Upper lobe of right lung (tissue), 1 donor: ENCODE measurements at regions not wholly inside any gene's neighbourhood (a gene's known extent, or its start where the extent isn't known, plus 50 kb on each side); places are given as distances from the start of the nearest gene placed in this dataset.
A peak's percentile ranks its signal among the peaks of the same experiment; 100 is the strongest.

ENCODE experiments used
- ATAC-seq: fragments of 200-7000 bp; cut with Tn5 transposase; one replicate; pipeline ENCODE4 v1.9.1; 2020; ENCODE audit warnings: mild to moderate bottlenecking, moderate library complexity
- DNase-seq: peaks from one replicate; pipeline ENCODE4 v3.0.0-alpha.2; 2020
- H3K27ac ChIP-seq: fragments of 200-600 bp; one replicate; pipeline ENCODE4 v1.8.0; 2022
- H3K27me3 ChIP-seq: fragments of 200-600 bp; one replicate; pipeline ENCODE4 v1.8.0; 2022; ENCODE audit warnings: mild to moderate bottlenecking
- H3K36me3 ChIP-seq: fragments of 200-600 bp; one replicate; pipeline ENCODE4 v1.8.0; 2022
- H3K4me1 ChIP-seq: fragments of 200-600 bp; one replicate; pipeline ENCODE4 v1.8.0; 2022
- H3K4me3 ChIP-seq: fragments of 200-600 bp; one replicate; pipeline ENCODE4 v1.8.0; 2022; ENCODE audit warnings: mild to moderate bottlenecking
- H3K9me3 ChIP-seq: fragments of 200-600 bp; one replicate; pipeline ENCODE4 v1.8.0; 2022
- intact Hi-C: fragments of 100-400 bp; cut with DNase I; formaldehyde crosslinking; loops from one replicate; pipeline ENCODE4 v1.11.0; 2022
- TF ChIP-seq, protein P1 (sequence below): fragments of 200-600 bp; IDR thresholded peaks from one replicate; pipeline ENCODE4 v1.8.0; 2022; ENCODE audit warnings: antibody characterized with exemption
- donor health status: DM: no; HTN: yes; CAD: no; lungs with severe emphysema.

- ATAC-seq = no peak
- DNase-seq = no peak
- H3K4me1 ChIP-seq = no peaks in the 10 kb centered on the region
- intact Hi-C loops = no loop called here
- no peak overlapping the region for H3K27ac ChIP-seq
- H3K27me3 ChIP-seq = no peaks in the 10 kb centered on the region
- no peak overlapping the region for H3K4me3 ChIP-seq
- no peaks in the 10 kb centered on the region for H3K9me3 ChIP-seq
- H3K36me3 ChIP-seq = no peaks in the 10 kb centered on the region
- TF ChIP-seq, protein P1, sequence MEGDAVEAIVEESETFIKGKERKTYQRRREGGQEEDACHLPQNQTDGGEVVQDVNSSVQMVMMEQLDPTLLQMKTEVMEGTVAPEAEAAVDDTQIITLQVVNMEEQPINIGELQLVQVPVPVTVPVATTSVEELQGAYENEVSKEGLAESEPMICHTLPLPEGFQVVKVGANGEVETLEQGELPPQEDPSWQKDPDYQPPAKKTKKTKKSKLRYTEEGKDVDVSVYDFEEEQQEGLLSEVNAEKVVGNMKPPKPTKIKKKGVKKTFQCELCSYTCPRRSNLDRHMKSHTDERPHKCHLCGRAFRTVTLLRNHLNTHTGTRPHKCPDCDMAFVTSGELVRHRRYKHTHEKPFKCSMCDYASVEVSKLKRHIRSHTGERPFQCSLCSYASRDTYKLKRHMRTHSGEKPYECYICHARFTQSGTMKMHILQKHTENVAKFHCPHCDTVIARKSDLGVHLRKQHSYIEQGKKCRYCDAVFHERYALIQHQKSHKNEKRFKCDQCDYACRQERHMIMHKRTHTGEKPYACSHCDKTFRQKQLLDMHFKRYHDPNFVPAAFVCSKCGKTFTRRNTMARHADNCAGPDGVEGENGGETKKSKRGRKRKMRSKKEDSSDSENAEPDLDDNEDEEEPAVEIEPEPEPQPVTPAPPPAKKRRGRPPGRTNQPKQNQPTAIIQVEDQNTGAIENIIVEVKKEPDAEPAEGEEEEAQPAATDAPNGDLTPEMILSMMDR = no peak
Observed at GRCh38 chr7:15805891-15806290, 119.4 kb upstream of the MEOX2 start.

GRCh38 chr7:15802425-15802824, 115.9 kb upstream of the MEOX2 start:
- intact Hi-C loops = no loop called here
- ATAC-seq (no peak), DNase-seq (no peak)
- no peaks in the 10 kb centered on the region for H3K27me3 ChIP-seq
- H3K9me3 ChIP-seq = no peaks in the 10 kb centered on the region
- TF ChIP-seq, protein P1 = no peak
- no peaks in the 10 kb centered on the region for H3K4me1 ChIP-seq
- no peaks in the 10 kb centered on the region for H3K36me3 ChIP-seq
- H3K4me3 ChIP-seq = no peak overlapping the region
- no peak overlapping the region for H3K27ac ChIP-seq

DNA sequence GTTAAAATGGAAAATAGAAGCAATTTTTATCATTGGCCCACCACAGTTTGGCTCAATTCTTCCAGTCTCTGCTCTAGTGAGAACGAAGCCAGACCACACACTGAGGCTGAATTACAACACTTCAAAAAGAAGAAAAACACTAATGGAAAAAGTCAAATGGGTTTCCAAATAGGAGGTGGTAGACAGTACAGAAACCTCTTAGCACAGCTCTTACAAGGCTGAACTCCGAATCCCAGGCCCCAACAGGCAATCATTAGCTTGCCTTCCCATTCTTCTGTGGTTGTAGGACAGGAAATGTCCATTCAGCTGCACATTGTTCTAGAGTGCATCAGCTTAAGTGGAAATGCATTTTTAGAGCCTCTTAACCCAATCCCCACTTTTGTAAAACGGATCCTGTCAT, 115.1 kb upstream of the MEOX2 start:
- Histone ChIP-seq H3K4me1 (no peaks in the 10 kb centered on the region), H3K27me3 (no peaks in the 10 kb centered on the region), H3K9me3 (no peaks in the 10 kb centered on the region), H3K36me3 (no peaks in the 10 kb centered on the region), H3K4me3 (no peak overlapping the region), H3K27ac (no peak overlapping the region)
- DNase-seq (no peak), ATAC-seq (no peak)
- intact Hi-C loops = no loop called here
- TF ChIP-seq, protein P1 = no peak

DNA sequence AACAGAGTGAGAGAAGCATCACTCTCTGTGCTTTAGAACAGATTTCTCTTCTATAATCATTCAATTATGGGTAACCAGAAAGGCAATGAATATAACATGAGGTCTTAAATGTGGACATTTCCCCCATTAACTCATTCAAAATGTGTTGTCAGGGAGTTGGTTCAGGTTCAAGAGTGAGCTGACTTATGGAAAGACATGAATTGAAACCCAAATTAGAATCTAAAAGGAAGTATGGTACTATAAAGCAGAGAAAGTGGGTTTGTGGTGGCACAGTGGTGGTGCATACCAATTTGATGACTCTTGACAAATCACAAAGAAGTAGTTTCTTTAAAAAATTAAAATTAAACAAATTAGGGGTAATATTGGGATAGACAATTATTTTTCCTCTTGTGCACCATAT, 114.6 kb upstream of the MEOX2 start:
- H3K27me3 ChIP-seq = no peaks in the 10 kb centered on the region
- ATAC-seq = no peak
- H3K36me3 ChIP-seq = no peaks in the 10 kb centered on the region
- TF ChIP-seq, protein P1 = no peak
- no peaks in the 10 kb centered on the region for H3K4me1 ChIP-seq
- intact Hi-C loops = no loop called here
- H3K9me3 ChIP-seq = no peaks in the 10 kb centered on the region
- no peak overlapping the region for H3K4me3 ChIP-seq
- H3K27ac ChIP-seq = no peak overlapping the region
- DNase-seq = no peak

GRCh38 chr7:15798081-15798480, 111.6 kb upstream of the MEOX2 start:
- no peak overlapping the region for H3K4me3 ChIP-seq
- no peaks in the 10 kb centered on the region for H3K9me3 ChIP-seq
- peak overlapping the region; percentile 12 for H3K27ac ChIP-seq
- intact Hi-C loops = no loop called here
- DNase-seq = no peak
- ATAC-seq = no peak
- no peaks in the 10 kb centered on the region for H3K36me3 ChIP-seq
- TF ChIP-seq, protein P1 = no peak
- H3K4me1 ChIP-seq = no peaks in the 10 kb centered on the region
- no peaks in the 10 kb centered on the region for H3K27me3 ChIP-seq

DNA sequence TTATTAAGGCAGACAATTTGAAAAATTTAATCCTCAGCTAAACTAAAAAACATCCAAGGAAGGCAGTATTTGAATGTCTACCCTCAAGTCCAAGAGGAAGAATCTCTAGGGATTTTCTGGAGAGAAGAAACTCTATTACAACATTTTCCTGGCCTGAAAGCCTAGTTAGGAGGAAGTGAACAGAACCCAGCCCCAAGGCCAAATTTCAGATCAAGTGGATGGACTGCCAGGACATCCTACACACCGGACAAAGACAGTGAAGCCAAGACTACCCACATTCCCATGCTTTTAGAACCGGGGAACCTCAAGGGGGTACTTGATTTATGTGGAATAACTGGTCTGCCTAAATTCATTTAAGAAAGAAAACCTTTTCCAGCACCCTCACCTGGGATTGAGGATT, 108.9 kb upstream of the MEOX2 start:
- H3K27ac ChIP-seq = no peak overlapping the region
- TF ChIP-seq, protein P1 = no peak
- H3K4me3 ChIP-seq = no peak overlapping the region
- no peaks in the 10 kb centered on the region for H3K4me1 ChIP-seq
- intact Hi-C loops = no loop called here
- no peaks in the 10 kb centered on the region for H3K9me3 ChIP-seq
- H3K27me3 ChIP-seq = no peaks in the 10 kb centered on the region
- no peak for DNase-seq
- ATAC-seq = no peak
- H3K36me3 ChIP-seq = no peaks in the 10 kb centered on the region
